Neural cell (in vitro differentiated cells): ENCODE measurements at regions not wholly inside any gene's neighbourhood (a gene's known extent, or its start where the extent isn't known, plus 50 kb on each side); places are given as distances from the start of the nearest gene placed in this dataset.

Experiments used
- H2AFZ ChIP-seq: fragments of 200-600, 300-800 bp; sonication (generic), shearing (Covaris generic); 2 replicates; pipeline ENCODE4 v1.6.0; 2014; ENCODE audit warnings: low read depth, mild to moderate bottlenecking, antibody characterized with exemption, low read length, moderate library complexity
- H3F3A ChIP-seq: fragments of 200-600 bp; shearing (Covaris generic); 2 replicates; pipeline ENCODE4 v1.6.1; 2016; ENCODE audit warnings: mild to moderate bottlenecking, moderate library complexity, mixed read lengths, antibody characterized with exemption, low read length; ENCODE audit not compliant: insufficient read depth, poor library complexity, severe bottlenecking
- H3K27ac ChIP-seq: fragments of 200-600, 300-800 bp; sonication (generic), shearing (Covaris generic); 2 replicates; pipeline ENCODE4 v1.5.1; 2014; ENCODE audit warnings: mild to moderate bottlenecking, low read length, moderate library complexity
- H3K27me3 ChIP-seq: fragments of 300-800, 200-600 bp; sonication (generic), shearing (Covaris generic); 2 replicates; pipeline ENCODE4 v1.6.0; 2014; ENCODE audit warnings: mild to moderate bottlenecking, low read depth, low read length, moderate library complexity; ENCODE audit not compliant: insufficient read depth
- H3K36me3 ChIP-seq: fragments of 300-800, 200-600 bp; sonication (generic), shearing (Covaris generic); 2 replicates; pipeline ENCODE4 v1.5.1; 2014; ENCODE audit warnings: mild to moderate bottlenecking, antibody characterized with exemption, low read length, moderate library complexity; ENCODE audit not compliant: insufficient read depth
- H3K4me2 ChIP-seq: fragments of 300-800, 200-600 bp; sonication (generic), shearing (Covaris generic); 2 replicates; pipeline ENCODE4 v1.6.0; 2014; ENCODE audit warnings: mild to moderate bottlenecking, low read length
- H3K4me3 ChIP-seq: fragments of 300-800, 200-600 bp; sonication (generic), shearing (Covaris generic); 2 replicates; pipeline ENCODE4 v1.5.1; 2014; ENCODE audit warnings: mild to moderate bottlenecking, low read length, moderate library complexity
- H3K79me2 ChIP-seq: fragments of 200-600 bp; shearing (Covaris generic); replicated peaks from 2 replicates; pipeline ENCODE4 v1.6.0; 2014; ENCODE audit warnings: mild to moderate bottlenecking, low read length, moderate library complexity; ENCODE audit not compliant: insufficient read depth
- H3K9ac ChIP-seq: fragments of 300-800, 200-600 bp; sonication (generic), shearing (Covaris generic); 2 replicates; pipeline ENCODE4 v1.6.1; 2016; ENCODE audit warnings: mild to moderate bottlenecking, low read length, mixed read lengths
- H3K9me2 ChIP-seq: fragments of 200-600 bp; shearing (Covaris generic); 2 replicates; pipeline ENCODE4 v1.6.1; 2016; ENCODE audit warnings: mild to moderate bottlenecking, low read length, mixed read lengths; ENCODE audit not compliant: insufficient read depth
- H3K9me3 ChIP-seq: fragments of 200-600, 300-800 bp; sonication (generic), shearing (Covaris generic); 2 replicates; pipeline ENCODE4 v1.6.1; 2016; ENCODE audit warnings: mild to moderate bottlenecking, mixed run types, low read length, moderate library complexity, mixed read lengths
- H4K20me1 ChIP-seq: fragments of 200-600 bp; shearing (Covaris generic); 2 replicates; pipeline ENCODE4 v1.6.1; 2016; ENCODE audit warnings: mild to moderate bottlenecking, mixed run types; ENCODE audit not compliant: insufficient read depth
- EP300 ChIP-seq: fragments of 450-650 bp; conservative IDR thresholded peaks from 2 replicates; pipeline ENCODE4 v1.6.1; 2014; ENCODE audit warnings: antibody characterized with exemption, mild to moderate bottlenecking, moderate library complexity; ENCODE audit not compliant: poor library complexity, severe bottlenecking
- EZH2 ChIP-seq: fragments of 200-600, 300-800 bp; shearing (Covaris generic), sonication (generic); IDR thresholded peaks from 2 replicates; pipeline ENCODE4 v1.6.1; 2014; ENCODE audit warnings: antibody characterized with exemption, low read length, borderline replicate concordance, mild to moderate bottlenecking; ENCODE audit not compliant: insufficient read depth, poor library complexity, severe bottlenecking
- MXI1 ChIP-seq: fragments of 450-650 bp; conservative IDR thresholded peaks from 2 replicates; pipeline ENCODE4 v1.6.1; 2014; ENCODE audit warnings: antibody characterized with exemption, mild to moderate bottlenecking; ENCODE audit not compliant: poor library complexity, severe bottlenecking
- POLR2AphosphoS5 ChIP-seq: IDR thresholded peaks from 2 replicates; pipeline ENCODE4 v1.6.1; 2012
- RAD21 ChIP-seq: fragments of 450-650 bp; conservative IDR thresholded peaks from 2 replicates; pipeline ENCODE4 v1.6.1; 2014; ENCODE audit warnings: antibody characterized with exemption, mild to moderate bottlenecking, moderate library complexity
- SMC3 ChIP-seq: fragments of 450-650 bp; conservative IDR thresholded peaks from 2 replicates; pipeline ENCODE4 v1.6.1; 2014; ENCODE audit warnings: antibody characterized with exemption, mild to moderate bottlenecking, moderate library complexity; ENCODE audit not compliant: poor library complexity
- TAF1 ChIP-seq: IDR thresholded peaks from 2 replicates; pipeline ENCODE4 v1.6.1; 2012; ENCODE audit warnings: low read depth
- TF ChIP-seq, protein P1 (sequence below): fragments of 450-650 bp; IDR thresholded peaks from 2 replicates; pipeline ENCODE4 v1.5.1; 2014; ENCODE audit warnings: antibody characterized with exemption, mild to moderate bottlenecking, moderate library complexity; ENCODE audit not compliant: poor library complexity, severe bottlenecking
- TF ChIP-seq, protein P2 (sequence below): IDR thresholded peaks from 2 replicates; pipeline ENCODE4 v1.6.1; 2012; ENCODE audit warnings: borderline replicate concordance

DNA sequence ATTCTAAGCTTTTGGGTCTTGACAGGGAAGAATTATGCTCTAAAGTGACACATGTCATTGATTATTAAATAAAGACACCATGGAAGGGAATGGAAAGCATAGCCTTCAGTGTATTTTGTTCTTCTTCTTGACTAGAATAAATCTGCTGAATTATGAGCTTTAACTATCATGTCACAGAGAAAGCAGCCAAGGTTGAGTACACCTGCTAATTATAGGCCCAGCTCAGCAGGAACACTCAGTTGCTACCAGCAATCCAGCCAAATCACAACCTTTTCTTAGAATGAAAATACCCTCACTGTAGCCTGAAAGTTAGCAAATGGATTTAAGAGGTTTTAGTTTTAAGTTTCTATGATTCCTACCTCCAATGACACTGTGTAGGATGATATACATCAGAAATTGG is 225.3 kb upstream of the RHOBTB1 start:
- no peak overlapping the region for H3K4me3 ChIP-seq
- H3K27ac ChIP-seq: peak overlapping the region; percentile 24
- H3K36me3 ChIP-seq: no peaks in the 10 kb centered on the region
- no peak overlapping the region for H3K9ac ChIP-seq
- H3K9me3 ChIP-seq: no peaks in the 10 kb centered on the region
- H3K4me2 ChIP-seq: peak overlapping the region; percentile 12
- no peak for TF ChIP-seq RAD21
- TF ChIP-seq POLR2AphosphoS5: peak; percentile 55
- TF ChIP-seq TAF1: no peak
- TF ChIP-seq MXI1: no peak
- TF ChIP-seq SMC3: no peak
- TF ChIP-seq, protein P1, sequence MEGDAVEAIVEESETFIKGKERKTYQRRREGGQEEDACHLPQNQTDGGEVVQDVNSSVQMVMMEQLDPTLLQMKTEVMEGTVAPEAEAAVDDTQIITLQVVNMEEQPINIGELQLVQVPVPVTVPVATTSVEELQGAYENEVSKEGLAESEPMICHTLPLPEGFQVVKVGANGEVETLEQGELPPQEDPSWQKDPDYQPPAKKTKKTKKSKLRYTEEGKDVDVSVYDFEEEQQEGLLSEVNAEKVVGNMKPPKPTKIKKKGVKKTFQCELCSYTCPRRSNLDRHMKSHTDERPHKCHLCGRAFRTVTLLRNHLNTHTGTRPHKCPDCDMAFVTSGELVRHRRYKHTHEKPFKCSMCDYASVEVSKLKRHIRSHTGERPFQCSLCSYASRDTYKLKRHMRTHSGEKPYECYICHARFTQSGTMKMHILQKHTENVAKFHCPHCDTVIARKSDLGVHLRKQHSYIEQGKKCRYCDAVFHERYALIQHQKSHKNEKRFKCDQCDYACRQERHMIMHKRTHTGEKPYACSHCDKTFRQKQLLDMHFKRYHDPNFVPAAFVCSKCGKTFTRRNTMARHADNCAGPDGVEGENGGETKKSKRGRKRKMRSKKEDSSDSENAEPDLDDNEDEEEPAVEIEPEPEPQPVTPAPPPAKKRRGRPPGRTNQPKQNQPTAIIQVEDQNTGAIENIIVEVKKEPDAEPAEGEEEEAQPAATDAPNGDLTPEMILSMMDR: no peak
- TF ChIP-seq EZH2: no peak
- TF ChIP-seq EP300: peak; percentile 77
- TF ChIP-seq, protein P2, sequence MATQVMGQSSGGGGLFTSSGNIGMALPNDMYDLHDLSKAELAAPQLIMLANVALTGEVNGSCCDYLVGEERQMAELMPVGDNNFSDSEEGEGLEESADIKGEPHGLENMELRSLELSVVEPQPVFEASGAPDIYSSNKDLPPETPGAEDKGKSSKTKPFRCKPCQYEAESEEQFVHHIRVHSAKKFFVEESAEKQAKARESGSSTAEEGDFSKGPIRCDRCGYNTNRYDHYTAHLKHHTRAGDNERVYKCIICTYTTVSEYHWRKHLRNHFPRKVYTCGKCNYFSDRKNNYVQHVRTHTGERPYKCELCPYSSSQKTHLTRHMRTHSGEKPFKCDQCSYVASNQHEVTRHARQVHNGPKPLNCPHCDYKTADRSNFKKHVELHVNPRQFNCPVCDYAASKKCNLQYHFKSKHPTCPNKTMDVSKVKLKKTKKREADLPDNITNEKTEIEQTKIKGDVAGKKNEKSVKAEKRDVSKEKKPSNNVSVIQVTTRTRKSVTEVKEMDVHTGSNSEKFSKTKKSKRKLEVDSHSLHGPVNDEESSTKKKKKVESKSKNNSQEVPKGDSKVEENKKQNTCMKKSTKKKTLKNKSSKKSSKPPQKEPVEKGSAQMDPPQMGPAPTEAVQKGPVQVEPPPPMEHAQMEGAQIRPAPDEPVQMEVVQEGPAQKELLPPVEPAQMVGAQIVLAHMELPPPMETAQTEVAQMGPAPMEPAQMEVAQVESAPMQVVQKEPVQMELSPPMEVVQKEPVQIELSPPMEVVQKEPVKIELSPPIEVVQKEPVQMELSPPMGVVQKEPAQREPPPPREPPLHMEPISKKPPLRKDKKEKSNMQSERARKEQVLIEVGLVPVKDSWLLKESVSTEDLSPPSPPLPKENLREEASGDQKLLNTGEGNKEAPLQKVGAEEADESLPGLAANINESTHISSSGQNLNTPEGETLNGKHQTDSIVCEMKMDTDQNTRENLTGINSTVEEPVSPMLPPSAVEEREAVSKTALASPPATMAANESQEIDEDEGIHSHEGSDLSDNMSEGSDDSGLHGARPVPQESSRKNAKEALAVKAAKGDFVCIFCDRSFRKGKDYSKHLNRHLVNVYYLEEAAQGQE: no peak
- no peaks in the 10 kb centered on the region for H3F3A ChIP-seq
- H3K9me2 ChIP-seq: no peaks in the 10 kb centered on the region
- H3K79me2 ChIP-seq: no peaks in the 10 kb centered on the region
- no peaks in the 10 kb centered on the region for H4K20me1 ChIP-seq
- H3K27me3 ChIP-seq: no peaks in the 10 kb centered on the region
- H2AFZ ChIP-seq: no peak overlapping the region

DNA sequence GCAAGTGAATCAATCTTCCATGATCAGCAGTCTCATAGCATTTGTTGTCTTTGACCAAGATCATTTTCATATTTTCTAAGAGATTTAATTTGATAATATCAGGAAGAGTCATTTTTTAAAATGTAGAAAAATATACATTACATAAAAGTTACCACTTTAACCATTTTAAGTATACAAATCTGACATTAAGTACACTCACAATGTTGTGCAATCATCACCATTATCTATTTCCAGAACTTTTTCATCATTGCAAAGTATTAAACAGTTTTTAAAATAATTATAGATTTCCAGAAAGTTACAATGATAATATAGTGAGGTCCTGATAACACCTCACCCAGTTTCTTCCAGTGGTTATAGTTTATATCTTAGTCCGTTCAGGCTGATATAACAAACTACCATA is 222.5 kb upstream of the RHOBTB1 start:
- no peaks in the 10 kb centered on the region for H3K36me3 ChIP-seq
- no peak overlapping the region for H3K27ac ChIP-seq
- H3K9ac ChIP-seq: no peak overlapping the region
- H3K9me2 ChIP-seq: no peaks in the 10 kb centered on the region
- TF ChIP-seq MXI1 (no peak), POLR2AphosphoS5 (no peak), EP300 (no peak), RAD21 (no peak), TAF1 (no peak), EZH2 (no peak), SMC3 (no peak)
- TF ChIP-seq, protein P2: no peak
- TF ChIP-seq, protein P1: no peak
- H3K4me3 ChIP-seq: no peak overlapping the region
- no peaks in the 10 kb centered on the region for H4K20me1 ChIP-seq
- H3K79me2 ChIP-seq: no peaks in the 10 kb centered on the region
- H3K27me3 ChIP-seq: no peaks in the 10 kb centered on the region
- no peaks in the 10 kb centered on the region for H3F3A ChIP-seq
- H3K4me2 ChIP-seq: no peak overlapping the region
- H3K9me3 ChIP-seq: no peaks in the 10 kb centered on the region
- H2AFZ ChIP-seq: no peak overlapping the region
